ACC112 (cell line): ENCODE measurements at regions not wholly inside any gene's neighbourhood (a gene's known extent, or its start where the extent isn't known, plus 50 kb on each side); places are given as distances from the start of the nearest gene placed in this dataset.
A peak's percentile ranks its signal among the peaks of the same experiment; 100 is the strongest.

Experiments
- H2AFZ ChIP-seq: fragments of 200-600 bp; sonication (generic); one replicate; pipeline ENCODE4 v1.6.0; 2017; ENCODE audit warnings: antibody characterized with exemption, low read length; ENCODE audit not compliant: unreplicated experiment
- H3K27ac ChIP-seq: fragments of 200-600 bp; sonication (generic); 2 replicates; pipeline ENCODE4 v1.5.1; 2014; ENCODE audit warnings: low read depth, mild to moderate bottlenecking, antibody characterized with exemption, low read length, moderate library complexity
- H3K27me3 ChIP-seq: fragments of 200-600 bp; sonication (generic); 2 replicates; pipeline ENCODE4 v1.6.1; 2014; ENCODE audit warnings: mild to moderate bottlenecking, antibody characterized with exemption, low read length, moderate library complexity, mixed read lengths; ENCODE audit not compliant: insufficient read depth
- H3K36me3 ChIP-seq: fragments of 200-600 bp; sonication (generic); 2 replicates; pipeline ENCODE4 v1.6.1; 2016; ENCODE audit warnings: mild to moderate bottlenecking, antibody characterized with exemption, low read length, moderate library complexity, mixed read lengths; ENCODE audit not compliant: insufficient read depth
- H3K4me1 ChIP-seq: fragments of 200-600 bp; sonication (generic); one replicate; pipeline ENCODE4 v1.6.1; 2016; ENCODE audit warnings: low read length, mixed read lengths; ENCODE audit not compliant: insufficient read depth, unreplicated experiment, control insufficient read depth
- H3K4me3 ChIP-seq: fragments of 200-600 bp; sonication (generic); 2 replicates; pipeline ENCODE4 v1.5.1; 2014; ENCODE audit warnings: mild to moderate bottlenecking, low read depth, low read length
- H3K79me2 ChIP-seq: fragments of 200-600 bp; sonication (generic); one replicate; pipeline ENCODE4 v1.6.0; 2016; ENCODE audit warnings: low read length; ENCODE audit not compliant: control insufficient read depth, unreplicated experiment, insufficient read depth

DNA sequence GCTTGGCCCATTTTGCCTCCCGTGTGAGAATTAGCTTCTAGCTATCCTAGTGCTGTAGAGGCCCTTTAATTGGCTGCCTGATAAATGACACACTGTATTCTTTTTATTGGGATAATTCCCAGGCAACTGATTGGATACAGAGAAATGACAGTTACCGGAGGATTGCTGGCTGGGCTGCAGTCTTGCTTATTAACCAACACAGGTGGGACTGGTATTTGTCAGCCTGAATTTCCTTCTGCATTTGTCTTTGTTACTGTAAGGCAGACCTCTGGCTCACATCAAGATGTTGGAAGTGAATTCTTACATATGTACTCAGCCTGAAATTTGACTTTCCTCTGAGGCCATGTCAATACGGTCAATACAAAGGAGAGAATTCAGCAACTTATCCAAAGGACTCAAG, 650.8 kb upstream of the SOX9 start:
- H3K27ac ChIP-seq: no peak overlapping the region
- H3K27me3 ChIP-seq: no peaks in the 10 kb centered on the region
- H2AFZ ChIP-seq: no peak overlapping the region
- no peaks in the 10 kb centered on the region for H3K79me2 ChIP-seq
- no peaks in the 10 kb centered on the region for H3K36me3 ChIP-seq
- no peak overlapping the region for H3K4me3 ChIP-seq
- no peaks in the 10 kb centered on the region for H3K4me1 ChIP-seq

DNA sequence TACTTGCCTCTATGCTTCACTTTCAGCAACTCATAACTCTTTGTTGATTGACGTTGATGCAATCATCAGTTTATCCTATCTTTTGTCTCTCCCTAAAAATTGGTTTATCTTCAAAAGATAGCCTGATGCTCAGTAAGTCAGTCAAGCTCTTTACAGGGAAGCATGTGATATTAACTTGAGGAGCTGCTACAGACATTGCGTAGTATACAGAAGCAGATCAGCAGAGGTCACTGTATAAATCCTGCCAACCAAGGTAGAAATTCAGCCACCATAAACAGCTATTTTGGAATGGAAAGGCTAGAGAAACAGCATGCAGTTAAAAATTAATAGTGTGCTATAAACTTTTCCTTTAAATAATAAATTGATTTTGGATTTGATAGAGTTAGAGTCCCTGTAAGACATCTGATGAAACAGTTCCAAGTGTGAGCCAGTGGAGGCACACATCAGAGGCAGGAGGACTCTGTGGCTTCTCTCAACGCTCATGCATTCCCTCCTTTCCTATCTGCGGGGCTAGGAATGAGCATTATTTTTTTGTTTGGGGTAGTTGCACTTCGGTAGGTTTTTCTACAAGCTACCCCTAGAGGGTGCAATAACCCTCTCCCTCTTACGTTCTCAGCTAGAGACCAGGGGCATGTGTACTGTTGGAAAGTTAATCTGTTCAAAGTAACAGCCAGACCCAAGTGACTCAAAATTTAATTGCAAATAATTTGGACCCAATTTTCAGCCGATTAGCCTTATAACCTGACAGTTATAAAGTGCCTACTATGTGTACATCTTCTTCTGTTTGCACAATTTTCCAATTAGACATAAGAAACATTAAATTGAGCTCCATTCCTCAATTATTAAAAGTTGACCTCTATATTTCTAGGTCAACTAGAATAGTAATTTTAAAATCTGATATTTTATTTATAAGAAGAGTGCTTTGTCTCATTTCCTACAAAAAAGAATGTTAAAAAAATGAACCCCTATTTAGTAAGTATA, 647.7 kb upstream of the SOX9 start:
- Histone ChIP-seq H3K79me2 (no peaks in the 10 kb centered on the region), H3K27me3 (no peaks in the 10 kb centered on the region), H3K4me1 (no peaks in the 10 kb centered on the region), H2AFZ (peak overlapping the region; percentile 37), H3K4me3 (no peak overlapping the region), H3K36me3 (no peaks in the 10 kb centered on the region), H3K27ac (no peak overlapping the region)

- H3K79me2 ChIP-seq: no peaks in the 10 kb centered on the region
- H3K4me3 ChIP-seq: no peak overlapping the region
- H3K27ac ChIP-seq: no peak overlapping the region
- no peak overlapping the region for H2AFZ ChIP-seq
- H3K27me3 ChIP-seq: no peaks in the 10 kb centered on the region
- no peaks in the 10 kb centered on the region for H3K36me3 ChIP-seq
- no peaks in the 10 kb centered on the region for H3K4me1 ChIP-seq
Observed at GRCh38 chr17:71477356-71477755, 643.5 kb upstream of the SOX9 start.

- H3K4me1 ChIP-seq: no peaks in the 10 kb centered on the region
- H3K27me3 ChIP-seq: no peaks in the 10 kb centered on the region
- H3K4me3 ChIP-seq: no peak overlapping the region
- no peak overlapping the region for H2AFZ ChIP-seq
- H3K79me2 ChIP-seq: no peaks in the 10 kb centered on the region
- no peaks in the 10 kb centered on the region for H3K36me3 ChIP-seq
- no peak overlapping the region for H3K27ac ChIP-seq
Observed at GRCh38 chr17:71480099-71480498, 640.7 kb upstream of the SOX9 start.

- Histone ChIP-seq H2AFZ (no peak overlapping the region), H3K4me1 (peaks cover 5% of the 10 kb centered on the region), H3K4me3 (no peak overlapping the region), H3K27me3 (no peaks in the 10 kb centered on the region), H3K79me2 (no peaks in the 10 kb centered on the region), H3K27ac (no peak overlapping the region), H3K36me3 (no peaks in the 10 kb centered on the region)
Observed at GRCh38 chr17:71482625-71483024, 638.2 kb upstream of the SOX9 start.

DNA sequence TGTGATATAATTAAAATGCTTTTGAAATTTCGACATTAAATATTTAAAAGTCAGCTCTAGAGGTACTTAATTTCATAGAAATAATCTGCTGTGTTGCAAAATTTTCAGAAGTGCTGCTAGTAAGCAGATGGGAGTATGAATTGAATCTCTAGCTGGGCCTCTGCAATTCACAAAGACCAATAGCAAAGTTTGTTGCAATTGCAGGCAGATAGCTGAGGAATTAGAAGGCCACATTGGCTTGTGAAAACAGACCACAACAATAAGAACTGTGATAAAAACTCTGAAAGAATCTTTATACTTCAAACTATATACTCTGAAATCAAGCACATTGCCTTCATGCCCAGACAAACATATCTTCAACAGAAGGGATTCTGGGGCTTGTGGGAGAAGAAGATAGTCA, 636.3 kb upstream of the SOX9 start:
- Histone ChIP-seq H3K4me1 (peaks cover 5% of the 10 kb centered on the region), H3K27me3 (no peaks in the 10 kb centered on the region), H3K4me3 (no peak overlapping the region), H3K27ac (no peak overlapping the region), H3K79me2 (no peaks in the 10 kb centered on the region), H3K36me3 (no peaks in the 10 kb centered on the region), H2AFZ (no peak overlapping the region)

GRCh38 chr17:71485426-71485825, 635.4 kb upstream of the SOX9 start:
- Histone ChIP-seq H3K4me1 (peaks cover 5% of the 10 kb centered on the region), H3K36me3 (no peaks in the 10 kb centered on the region), H3K79me2 (no peaks in the 10 kb centered on the region), H3K27me3 (no peaks in the 10 kb centered on the region), H3K27ac (no peak overlapping the region), H3K4me3 (no peak overlapping the region), H2AFZ (no peak overlapping the region)

GRCh38 chr17:71486261-71486660, 634.6 kb upstream of the SOX9 start:
- no peaks in the 10 kb centered on the region for H3K27me3 ChIP-seq
- H2AFZ ChIP-seq: no peak overlapping the region
- H3K36me3 ChIP-seq: no peaks in the 10 kb centered on the region
- H3K79me2 ChIP-seq: no peaks in the 10 kb centered on the region
- peaks cover 5% of the 10 kb centered on the region for H3K4me1 ChIP-seq
- H3K4me3 ChIP-seq: no peak overlapping the region
- H3K27ac ChIP-seq: no peak overlapping the region

GRCh38 chr17:71488851-71489250, 632.0 kb upstream of the SOX9 start:
- no peak overlapping the region for H2AFZ ChIP-seq
- no peak overlapping the region for H3K4me3 ChIP-seq
- H3K4me1 ChIP-seq: peaks cover 9% of the 10 kb centered on the region
- no peaks in the 10 kb centered on the region for H3K36me3 ChIP-seq
- H3K27ac ChIP-seq: no peak overlapping the region
- no peaks in the 10 kb centered on the region for H3K79me2 ChIP-seq
- H3K27me3 ChIP-seq: no peaks in the 10 kb centered on the region

GRCh38 chr17:71494062-71494855, 626.6 kb upstream of the SOX9 start:
- peaks cover 10% of the 10 kb centered on the region for H3K4me1 ChIP-seq

More at GRCh38 chr17:71494062-71494855, 626.6 kb upstream of the SOX9 start:
- Histone ChIP-seq H3K79me2 (no peaks in the 10 kb centered on the region), H3K27ac (no peak overlapping the region), H3K4me3 (no peak overlapping the region), H3K27me3 (no peaks in the 10 kb centered on the region), H2AFZ (no peak overlapping the region), H3K36me3 (no peaks in the 10 kb centered on the region)
